ENCODE measurements at regions not wholly inside any gene's neighbourhood (a gene's known extent, or its start where the extent isn't known, plus 50 kb on each side); places are given as distances from the start of the nearest gene placed in this dataset.
"Not testable (repeated sequence)": the region's sequence is repeated elsewhere in the genome, so short reads cannot be mapped to it uniquely, and the experiment has no call there.

- H4K8ac ChIP-seq (ENCODE audit: low read depth, low read length), result no peak overlapping the region
- no peak overlapping the region for H4K5ac ChIP-seq (ENCODE audit: low read length)
- no peak overlapping the region for H2AK5ac ChIP-seq (ENCODE audit: low read length)
- H3K27ac ChIP-seq (ENCODE audit: low read depth, low read length), result no peak overlapping the region
- no peaks in the 10 kb centered on the region for H3K79me1 ChIP-seq (ENCODE audit: low read length)
- no peak overlapping the region for H2BK15ac ChIP-seq (replicated peaks; ENCODE audit: low read depth)
- H3K4me2 ChIP-seq (ENCODE audit: low read length), result no peak overlapping the region
- H2BK5ac ChIP-seq (ENCODE audit: low read length), result no peak overlapping the region
- no peaks in the 10 kb centered on the region for H3K27me3 ChIP-seq (ENCODE audit: insufficient read depth, low read length, poor library complexity)
- H3K4me3 ChIP-seq (ENCODE audit: low read length), result no peak overlapping the region
- no peak overlapping the region for H3K23ac ChIP-seq (ENCODE audit: low read length)
- no peak overlapping the region for H3K9ac ChIP-seq (ENCODE audit: low read length)
- H2BK120ac ChIP-seq (ENCODE audit: low read depth, low read length), result no peak overlapping the region
- no peaks in the 10 kb centered on the region for H3K79me2 ChIP-seq (ENCODE audit: control insufficient read depth, insufficient read depth, low read length)
- no peak overlapping the region for H3K4ac ChIP-seq (ENCODE audit: low read depth, low read length)
- no peaks in the 10 kb centered on the region for H3K4me1 ChIP-seq (ENCODE audit: control insufficient read depth, low read depth, low read length)
- DNase-seq, result no peak
- H3K56ac ChIP-seq (ENCODE audit: low read length), result no peak overlapping the region
- no peak overlapping the region for H3K18ac ChIP-seq (ENCODE audit: low read length)
- no peaks in the 10 kb centered on the region for H3K36me3 ChIP-seq (ENCODE audit: control insufficient read depth, insufficient read depth, low read length)
These were observed 613.7 kb downstream of the SLC16A7 start for GRCh38 chr12:60209521-60209920.

- no peak overlapping the region for H2BK120ac ChIP-seq (ENCODE audit: low read depth, low read length)
- H3K79me2 ChIP-seq (ENCODE audit: control insufficient read depth, insufficient read depth, low read length), result no peaks in the 10 kb centered on the region
- H3K36me3 ChIP-seq (ENCODE audit: control insufficient read depth, insufficient read depth, low read length), result no peaks in the 10 kb centered on the region
- no peak overlapping the region for H4K5ac ChIP-seq (ENCODE audit: low read length)
- no peaks in the 10 kb centered on the region for H3K79me1 ChIP-seq (ENCODE audit: low read length)
- DNase-seq, result no peak
- no peak overlapping the region for H3K56ac ChIP-seq (ENCODE audit: low read length)
- H3K9ac ChIP-seq (ENCODE audit: low read length), result no peak overlapping the region
- no peaks in the 10 kb centered on the region for H3K27me3 ChIP-seq (ENCODE audit: insufficient read depth, low read length, poor library complexity)
- H3K18ac ChIP-seq (ENCODE audit: low read length), result no peak overlapping the region
- H3K4me2 ChIP-seq (ENCODE audit: low read length), result no peak overlapping the region
- no peak overlapping the region for H3K23ac ChIP-seq (ENCODE audit: low read length)
- no peak overlapping the region for H2BK5ac ChIP-seq (ENCODE audit: low read length)
- H4K8ac ChIP-seq (ENCODE audit: low read depth, low read length), result no peak overlapping the region
- no peak overlapping the region for H2AK5ac ChIP-seq (ENCODE audit: low read length)
- H3K4me3 ChIP-seq (ENCODE audit: low read length), result no peak overlapping the region
- no peaks in the 10 kb centered on the region for H3K4me1 ChIP-seq (ENCODE audit: control insufficient read depth, low read depth, low read length)
- H3K4ac ChIP-seq (ENCODE audit: low read depth, low read length), result no peak overlapping the region
- WGBS (ENCODE audit: extremely low coverage, insufficient coverage, low lambda C conversion rate), result no CpG with 5 or more reads among the region's 4 CpGs
- H2BK15ac ChIP-seq (replicated peaks; ENCODE audit: low read depth), result no peak overlapping the region
- no peak overlapping the region for H3K27ac ChIP-seq (ENCODE audit: low read depth, low read length)
These were observed 614.1 kb downstream of the SLC16A7 start for GRCh38 chr12:60209933-60210332.

DNA sequence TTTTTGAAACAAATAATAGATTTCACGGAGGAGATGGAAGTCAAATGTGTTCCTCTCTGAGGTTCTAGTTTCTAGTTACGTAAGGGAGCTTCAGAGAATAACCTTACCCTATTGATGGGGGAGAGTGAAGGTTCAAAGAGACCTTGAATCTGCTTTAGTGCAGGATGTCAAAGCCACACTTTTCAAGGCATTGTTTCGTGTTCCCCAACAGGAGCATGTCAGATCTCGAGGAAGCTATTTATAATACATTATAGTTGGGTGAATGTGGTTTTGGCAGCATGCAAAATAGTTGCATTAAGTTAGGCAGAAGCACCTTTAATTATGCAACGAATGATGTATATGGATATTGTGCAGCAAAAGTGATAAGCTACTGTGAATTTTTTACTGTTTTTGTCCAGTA lies 614.9 kb downstream of the SLC16A7 start:
- H3K9ac ChIP-seq (ENCODE audit: low read length), result no peak overlapping the region
- no peaks in the 10 kb centered on the region for H3K79me2 ChIP-seq (ENCODE audit: control insufficient read depth, insufficient read depth, low read length)
- no peaks in the 10 kb centered on the region for H3K4me1 ChIP-seq (ENCODE audit: control insufficient read depth, low read depth, low read length)
- no peak overlapping the region for H3K4me2 ChIP-seq (ENCODE audit: low read length)
- no peaks in the 10 kb centered on the region for H3K79me1 ChIP-seq (ENCODE audit: low read length)
- H4K8ac ChIP-seq (ENCODE audit: low read depth, low read length), result no peak overlapping the region
- no peak overlapping the region for H2BK5ac ChIP-seq (ENCODE audit: low read length)
- no peaks in the 10 kb centered on the region for H3K36me3 ChIP-seq (ENCODE audit: control insufficient read depth, insufficient read depth, low read length)
- no peak overlapping the region for H3K56ac ChIP-seq (ENCODE audit: low read length)
- H2BK15ac ChIP-seq (replicated peaks; ENCODE audit: low read depth), result no peak overlapping the region
- no CpG with 5 or more reads among the region's 5 CpGs for WGBS (ENCODE audit: extremely low coverage, insufficient coverage, low lambda C conversion rate)
- no peak overlapping the region for H2AK5ac ChIP-seq (ENCODE audit: low read length)
- H3K23ac ChIP-seq (ENCODE audit: low read length), result no peak overlapping the region
- H3K18ac ChIP-seq (ENCODE audit: low read length), result no peak overlapping the region
- H3K27ac ChIP-seq (ENCODE audit: low read depth, low read length), result no peak overlapping the region
- no peak overlapping the region for H4K5ac ChIP-seq (ENCODE audit: low read length)
- DNase-seq, result no peak
- no peaks in the 10 kb centered on the region for H3K27me3 ChIP-seq (ENCODE audit: insufficient read depth, low read length, poor library complexity)
- H3K4me3 ChIP-seq (ENCODE audit: low read length), result no peak overlapping the region
- no peak overlapping the region for H2BK120ac ChIP-seq (ENCODE audit: low read depth, low read length)
- H3K4ac ChIP-seq (ENCODE audit: low read depth, low read length), result no peak overlapping the region

GRCh38 chr12:60211244-60211643 lies 615.4 kb downstream of the SLC16A7 start:
- Histone ChIP-seq H3K56ac (ENCODE audit: low read length) (no peak overlapping the region), H2AK5ac (ENCODE audit: low read length) (no peak overlapping the region), H3K4me1 (ENCODE audit: control insufficient read depth, low read depth, low read length) (no peaks in the 10 kb centered on the region), H3K4ac (ENCODE audit: low read depth, low read length) (no peak overlapping the region), H2BK120ac (ENCODE audit: low read depth, low read length) (no peak overlapping the region), H3K9ac (ENCODE audit: low read length) (no peak overlapping the region), H3K23ac (ENCODE audit: low read length) (no peak overlapping the region), H2BK5ac (ENCODE audit: low read length) (no peak overlapping the region), H4K5ac (ENCODE audit: low read length) (no peak overlapping the region), H3K4me3 (ENCODE audit: low read length) (no peak overlapping the region), H3K18ac (ENCODE audit: low read length) (no peak overlapping the region), H3K79me2 (ENCODE audit: control insufficient read depth, insufficient read depth, low read length) (no peaks in the 10 kb centered on the region), H3K27ac (ENCODE audit: low read depth, low read length) (no peak overlapping the region), H3K79me1 (ENCODE audit: low read length) (no peaks in the 10 kb centered on the region), H4K8ac (ENCODE audit: low read depth, low read length) (no peak overlapping the region), H2BK15ac (replicated peaks; ENCODE audit: low read depth) (no peak overlapping the region), H3K4me2 (ENCODE audit: low read length) (no peak overlapping the region), H3K27me3 (ENCODE audit: insufficient read depth, low read length, poor library complexity) (no peaks in the 10 kb centered on the region), H3K36me3 (ENCODE audit: control insufficient read depth, insufficient read depth, low read length) (no peaks in the 10 kb centered on the region)
- DNase-seq, result no peak
- no CpG with 5 or more reads among the region's 1 CpG for WGBS (ENCODE audit: extremely low coverage, insufficient coverage, low lambda C conversion rate)

DNA sequence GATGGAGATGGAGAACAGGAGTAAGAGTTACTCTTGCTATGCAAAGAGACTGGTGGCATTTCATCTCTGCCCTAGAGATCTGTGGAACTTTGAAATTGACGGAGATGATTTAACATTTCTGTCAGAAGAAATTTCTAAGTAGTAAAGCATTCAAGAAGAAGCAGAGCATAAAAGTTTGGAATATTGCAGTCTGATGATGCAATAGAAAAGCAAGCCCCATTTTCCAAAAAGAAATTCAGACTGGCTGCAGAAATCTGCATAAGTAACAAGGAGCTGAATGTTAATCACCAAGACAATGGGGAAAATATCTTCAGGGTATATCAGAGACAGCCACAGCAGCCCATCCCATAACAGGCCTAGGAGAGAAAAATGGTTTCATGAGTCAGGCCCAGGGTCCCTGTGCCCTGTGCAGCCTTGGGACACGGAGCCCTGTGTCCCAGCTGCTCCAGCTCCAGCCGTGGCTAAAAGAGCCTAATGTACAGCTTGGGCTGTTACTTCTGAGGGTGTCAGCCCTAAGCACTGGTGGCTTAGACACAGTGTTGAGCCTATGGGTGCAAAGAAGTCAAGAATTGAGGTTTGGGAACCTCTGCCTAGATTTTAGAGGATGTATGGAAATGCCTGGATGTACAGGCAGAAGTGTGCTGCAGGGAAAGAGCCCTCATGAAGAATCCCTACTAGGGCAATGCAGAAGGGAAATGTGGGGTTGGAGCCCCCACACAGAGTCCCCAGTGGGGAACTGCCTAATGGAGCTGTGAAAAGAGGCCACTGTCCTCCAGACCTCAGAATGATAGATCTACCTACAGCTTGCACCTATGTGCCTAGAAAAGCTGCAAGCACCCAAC lies 616.6 kb downstream of the SLC16A7 start:
- Histone ChIP-seq H2BK5ac (ENCODE audit: low read length) (no peak overlapping the region), H3K56ac (ENCODE audit: low read length) (no peak overlapping the region), H3K4ac (ENCODE audit: low read depth, low read length) (no peak overlapping the region), H3K4me3 (ENCODE audit: low read length) (no peak overlapping the region), H2BK120ac (ENCODE audit: low read depth, low read length) (no peak overlapping the region), H4K5ac (ENCODE audit: low read length) (no peak overlapping the region), H3K27ac (ENCODE audit: low read depth, low read length) (no peak overlapping the region), H3K79me2 (ENCODE audit: control insufficient read depth, insufficient read depth, low read length) (no peaks in the 10 kb centered on the region), H3K4me1 (ENCODE audit: control insufficient read depth, low read depth, low read length) (no peaks in the 10 kb centered on the region), H3K4me2 (ENCODE audit: low read length) (no peak overlapping the region), H3K36me3 (ENCODE audit: control insufficient read depth, insufficient read depth, low read length) (no peaks in the 10 kb centered on the region), H3K9ac (ENCODE audit: low read length) (no peak overlapping the region), H2AK5ac (ENCODE audit: low read length) (no peak overlapping the region), H3K27me3 (ENCODE audit: insufficient read depth, low read length, poor library complexity) (no peaks in the 10 kb centered on the region), H3K23ac (ENCODE audit: low read length) (no peak overlapping the region), H4K8ac (ENCODE audit: low read depth, low read length) (no peak overlapping the region), H3K18ac (ENCODE audit: low read length) (no peak overlapping the region), H3K79me1 (ENCODE audit: low read length) (no peaks in the 10 kb centered on the region), H2BK15ac (replicated peaks; ENCODE audit: low read depth) (no peak overlapping the region)
- no CpG with 5 or more reads among the region's 3 CpGs for WGBS (ENCODE audit: extremely low coverage, insufficient coverage, low lambda C conversion rate)
- no peak for DNase-seq

DNA sequence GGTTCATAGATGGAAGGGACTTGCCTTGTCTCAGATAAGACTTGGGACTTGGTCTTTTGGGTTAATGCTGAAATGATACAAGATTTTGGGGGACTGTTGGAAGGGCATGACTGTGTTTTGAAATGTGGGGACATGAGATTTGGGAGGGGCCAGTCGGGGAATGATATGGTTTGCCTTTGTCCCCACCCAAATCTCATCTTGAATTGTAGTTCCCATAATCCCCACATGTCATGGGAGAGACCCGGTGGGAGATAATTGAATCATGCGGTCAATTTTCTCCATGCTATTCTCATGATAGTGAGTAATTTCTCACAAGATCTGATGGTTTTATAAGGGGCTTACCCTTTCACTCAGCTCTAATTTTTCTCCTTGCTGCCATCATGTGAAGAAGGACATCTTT lies 617.4 kb downstream of the SLC16A7 start:
- not testable (repeated sequence) for H3K56ac ChIP-seq (ENCODE audit: low read length); H3K79me1 ChIP-seq (ENCODE audit: low read length); H4K8ac ChIP-seq (ENCODE audit: low read depth, low read length); H3K9ac ChIP-seq (ENCODE audit: low read length); H2BK5ac ChIP-seq (ENCODE audit: low read length); H3K36me3 ChIP-seq (ENCODE audit: control insufficient read depth, insufficient read depth, low read length); H3K27ac ChIP-seq (ENCODE audit: low read depth, low read length); H2BK120ac ChIP-seq (ENCODE audit: low read depth, low read length); H2BK15ac ChIP-seq (replicated peaks; ENCODE audit: low read depth); H3K4me1 ChIP-seq (ENCODE audit: control insufficient read depth, low read depth, low read length); H3K4me3 ChIP-seq (ENCODE audit: low read length); H3K4ac ChIP-seq (ENCODE audit: low read depth, low read length); DNase-seq; H3K27me3 ChIP-seq (ENCODE audit: insufficient read depth, low read length, poor library complexity); H4K5ac ChIP-seq (ENCODE audit: low read length); H2AK5ac ChIP-seq (ENCODE audit: low read length); H3K4me2 ChIP-seq (ENCODE audit: low read length); H3K18ac ChIP-seq (ENCODE audit: low read length); H3K23ac ChIP-seq (ENCODE audit: low read length); H3K79me2 ChIP-seq (ENCODE audit: control insufficient read depth, insufficient read depth, low read length)
- WGBS (ENCODE audit: extremely low coverage, insufficient coverage, low lambda C conversion rate), result no CpG with 5 or more reads among the region's 3 CpGs
